ENCODE measurements at regions not wholly inside any gene's neighbourhood (a gene's known extent, or its start where the extent isn't known, plus 50 kb on each side); places are given as distances from the start of the nearest gene placed in this dataset.

DNA sequence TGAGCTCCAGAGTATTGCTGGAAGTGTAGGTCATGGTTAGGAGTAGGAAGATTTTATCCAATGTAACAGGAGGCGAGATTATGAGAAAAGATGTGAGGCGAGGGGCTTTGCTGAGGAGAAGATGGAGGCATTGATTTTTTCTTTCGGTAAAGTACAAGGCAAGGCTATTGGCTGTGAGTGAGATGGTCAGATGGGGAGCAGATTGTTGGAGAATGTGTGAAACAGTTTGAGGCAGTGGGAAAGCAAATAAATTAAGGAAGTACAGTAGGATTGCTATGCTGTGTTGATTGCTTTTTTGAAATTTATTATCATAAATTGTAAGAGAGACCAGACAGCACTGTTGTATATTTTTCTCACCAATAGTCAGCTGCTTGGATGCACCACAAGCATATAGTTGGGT is 173.3 kb downstream of the KCNE4 start:
- Histone ChIP-seq H3K79me2 (ENCODE audit: insufficient read depth, low read depth) (no peaks in the 10 kb centered on the region), H3K27ac (no peak overlapping the region), H3K36me3 (ENCODE audit: insufficient read depth) (no peaks in the 10 kb centered on the region), H3K4me2 (no peak overlapping the region), H4K20me1 (ENCODE audit: insufficient read depth) (no peaks in the 10 kb centered on the region), H2AFZ (ENCODE audit: low read depth) (no peak overlapping the region), H3K4me1 (ENCODE audit: low read depth, poor library complexity, severe bottlenecking) (no peaks in the 10 kb centered on the region), H3K9ac (no peak overlapping the region), H3K27me3 (ENCODE audit: insufficient read depth, low read depth) (no peaks in the 10 kb centered on the region), H3K4me3 (IDR thresholded peaks at IDR 0.05; ENCODE audit: insufficient read depth, low read depth, low read length) (no peak overlapping the region)
- TF ChIP-seq CTCF (conservative IDR thresholded peaks at IDR 0.05; ENCODE audit: low read depth, low read length) = no peak

GRCh38 chr2:223226264-223226663 is 174.3 kb downstream of the KCNE4 start:
- Histone ChIP-seq H3K79me2 (ENCODE audit: insufficient read depth, low read depth) (no peaks in the 10 kb centered on the region), H3K36me3 (ENCODE audit: insufficient read depth) (no peaks in the 10 kb centered on the region), H3K27ac (no peak overlapping the region), H3K4me3 (IDR thresholded peaks at IDR 0.05; ENCODE audit: insufficient read depth, low read depth, low read length) (no peak overlapping the region), H3K4me1 (ENCODE audit: low read depth, poor library complexity, severe bottlenecking) (no peaks in the 10 kb centered on the region), H4K20me1 (ENCODE audit: insufficient read depth) (no peaks in the 10 kb centered on the region), H3K4me2 (no peak overlapping the region), H3K9ac (no peak overlapping the region), H3K27me3 (ENCODE audit: insufficient read depth, low read depth) (no peaks in the 10 kb centered on the region), H2AFZ (ENCODE audit: low read depth) (no peak overlapping the region)
- TF ChIP-seq CTCF (conservative IDR thresholded peaks at IDR 0.05; ENCODE audit: low read depth, low read length) = no peak

DNA sequence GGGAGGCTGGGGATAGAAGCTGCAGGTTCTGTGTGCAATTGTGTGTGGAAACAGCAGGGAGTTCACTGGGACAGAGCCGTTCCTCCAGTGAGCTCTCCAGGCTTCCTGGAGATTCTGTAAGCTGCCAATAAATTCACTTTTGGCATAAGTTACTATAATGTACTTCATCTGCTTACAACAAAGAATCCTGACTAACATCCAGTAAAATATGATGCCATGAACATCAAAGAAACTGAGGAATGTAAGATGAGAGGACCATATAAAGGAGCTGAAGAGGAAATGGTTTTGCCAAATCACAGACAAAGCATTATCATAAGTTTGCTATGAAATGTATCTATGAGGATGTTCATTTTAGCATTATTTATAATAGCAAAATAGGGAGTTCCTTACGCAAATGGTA is 175.3 kb downstream of the KCNE4 start:
- Histone ChIP-seq H3K27me3 (ENCODE audit: insufficient read depth, low read depth) (no peaks in the 10 kb centered on the region), H3K79me2 (ENCODE audit: insufficient read depth, low read depth) (no peaks in the 10 kb centered on the region), H3K4me3 (IDR thresholded peaks at IDR 0.05; ENCODE audit: insufficient read depth, low read depth, low read length) (no peak overlapping the region), H4K20me1 (ENCODE audit: insufficient read depth) (no peaks in the 10 kb centered on the region), H3K4me1 (ENCODE audit: low read depth, poor library complexity, severe bottlenecking) (no peaks in the 10 kb centered on the region), H3K9ac (no peak overlapping the region), H3K4me2 (no peak overlapping the region), H2AFZ (ENCODE audit: low read depth) (no peak overlapping the region), H3K27ac (no peak overlapping the region), H3K36me3 (ENCODE audit: insufficient read depth) (no peaks in the 10 kb centered on the region)
- TF ChIP-seq CTCF (conservative IDR thresholded peaks at IDR 0.05; ENCODE audit: low read depth, low read length) = no peak

DNA sequence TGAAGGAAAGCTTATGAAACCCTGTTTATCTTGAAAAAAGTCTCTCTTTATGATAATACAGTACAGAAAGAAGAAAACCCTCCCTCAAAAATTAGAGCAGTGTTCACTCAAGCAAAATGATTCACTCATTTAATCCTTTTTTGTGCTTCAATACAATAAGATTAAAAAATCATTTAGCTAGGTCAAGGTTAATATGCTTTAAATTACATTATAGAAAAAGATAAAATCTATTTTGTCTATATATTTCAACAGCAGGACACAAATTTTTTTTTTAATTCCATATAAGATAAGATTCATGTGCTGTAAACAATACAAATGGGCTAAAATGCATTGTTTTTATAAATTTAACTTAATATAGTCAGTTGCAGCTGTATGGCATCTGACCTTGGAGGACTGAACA is 176.9 kb downstream of the KCNE4 start:
- Histone ChIP-seq H3K79me2 (ENCODE audit: insufficient read depth, low read depth) (no peaks in the 10 kb centered on the region), H3K4me2 (no peak overlapping the region), H4K20me1 (ENCODE audit: insufficient read depth) (no peaks in the 10 kb centered on the region), H2AFZ (ENCODE audit: low read depth) (no peak overlapping the region), H3K27me3 (ENCODE audit: insufficient read depth, low read depth) (no peaks in the 10 kb centered on the region), H3K36me3 (ENCODE audit: insufficient read depth) (no peaks in the 10 kb centered on the region), H3K9ac (no peak overlapping the region), H3K4me3 (IDR thresholded peaks at IDR 0.05; ENCODE audit: insufficient read depth, low read depth, low read length) (no peak overlapping the region), H3K27ac (no peak overlapping the region), H3K4me1 (ENCODE audit: low read depth, poor library complexity, severe bottlenecking) (no peaks in the 10 kb centered on the region)
- no peak for TF ChIP-seq CTCF (conservative IDR thresholded peaks at IDR 0.05; ENCODE audit: low read depth, low read length)

- no peaks in the 10 kb centered on the region for H3K27me3 ChIP-seq (ENCODE audit: insufficient read depth, low read depth)
- no peaks in the 10 kb centered on the region for H4K20me1 ChIP-seq (ENCODE audit: insufficient read depth)
- no peak overlapping the region for H3K27ac ChIP-seq
- H2AFZ ChIP-seq (ENCODE audit: low read depth) = no peak overlapping the region
- H3K4me3 ChIP-seq (IDR thresholded peaks at IDR 0.05; ENCODE audit: insufficient read depth, low read depth, low read length) = no peak overlapping the region
- H3K36me3 ChIP-seq (ENCODE audit: insufficient read depth) = no peaks in the 10 kb centered on the region
- H3K79me2 ChIP-seq (ENCODE audit: insufficient read depth, low read depth) = no peaks in the 10 kb centered on the region
- H3K4me2 ChIP-seq = no peak overlapping the region
- no peaks in the 10 kb centered on the region for H3K4me1 ChIP-seq (ENCODE audit: low read depth, poor library complexity, severe bottlenecking)
- H3K9ac ChIP-seq = no peak overlapping the region
- TF ChIP-seq CTCF (conservative IDR thresholded peaks at IDR 0.05; ENCODE audit: low read depth, low read length) = no peak
These were observed 178.4 kb downstream of the KCNE4 start for GRCh38 chr2:223230352-223230751.

Data from KMS-11 (cell line).